ENCODE measurements at regions not wholly inside any gene's neighbourhood (a gene's known extent, or its start where the extent isn't known, plus 50 kb on each side); places are given as distances from the start of the nearest gene placed in this dataset.

DNA sequence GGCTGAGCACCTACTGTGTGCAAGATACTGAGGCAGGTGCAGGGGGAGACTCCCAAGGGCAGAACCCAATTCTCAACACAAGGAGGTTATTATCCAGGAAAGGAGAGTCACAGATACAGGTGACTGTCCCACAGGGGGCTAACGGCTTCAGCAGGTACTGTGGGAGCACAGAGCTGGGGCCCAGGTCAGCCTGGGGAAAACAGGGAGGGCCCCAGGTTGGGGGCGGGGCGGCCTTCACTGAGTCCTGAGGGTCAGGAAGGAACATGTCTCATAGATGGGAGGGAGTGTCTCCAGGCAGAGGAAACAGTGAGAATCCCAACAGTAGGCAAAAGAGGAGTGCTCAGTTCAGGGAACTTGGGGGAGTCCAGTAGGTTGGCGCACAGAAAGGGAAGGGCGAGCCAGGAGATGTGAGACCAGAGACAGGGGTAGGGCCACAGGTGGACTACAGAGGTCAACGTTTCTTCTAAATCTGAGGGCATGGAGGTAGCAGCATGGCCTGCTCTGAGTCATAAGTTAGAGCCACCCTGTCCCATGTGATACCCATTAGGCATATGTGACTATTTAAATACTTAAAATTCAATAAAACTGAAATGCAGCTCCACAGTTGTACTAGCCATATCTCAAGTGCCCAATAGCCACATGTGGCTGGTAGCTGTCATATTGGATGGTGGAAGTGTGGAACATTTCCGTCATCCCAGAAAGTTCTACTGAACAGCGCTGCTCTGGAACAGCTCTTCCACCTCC is 157.2 kb downstream of the TTC32 start:
- no peak for TF ChIP-seq POLR2A (IDR thresholded peaks at IDR 0.05)
- TF ChIP-seq, protein P1, sequence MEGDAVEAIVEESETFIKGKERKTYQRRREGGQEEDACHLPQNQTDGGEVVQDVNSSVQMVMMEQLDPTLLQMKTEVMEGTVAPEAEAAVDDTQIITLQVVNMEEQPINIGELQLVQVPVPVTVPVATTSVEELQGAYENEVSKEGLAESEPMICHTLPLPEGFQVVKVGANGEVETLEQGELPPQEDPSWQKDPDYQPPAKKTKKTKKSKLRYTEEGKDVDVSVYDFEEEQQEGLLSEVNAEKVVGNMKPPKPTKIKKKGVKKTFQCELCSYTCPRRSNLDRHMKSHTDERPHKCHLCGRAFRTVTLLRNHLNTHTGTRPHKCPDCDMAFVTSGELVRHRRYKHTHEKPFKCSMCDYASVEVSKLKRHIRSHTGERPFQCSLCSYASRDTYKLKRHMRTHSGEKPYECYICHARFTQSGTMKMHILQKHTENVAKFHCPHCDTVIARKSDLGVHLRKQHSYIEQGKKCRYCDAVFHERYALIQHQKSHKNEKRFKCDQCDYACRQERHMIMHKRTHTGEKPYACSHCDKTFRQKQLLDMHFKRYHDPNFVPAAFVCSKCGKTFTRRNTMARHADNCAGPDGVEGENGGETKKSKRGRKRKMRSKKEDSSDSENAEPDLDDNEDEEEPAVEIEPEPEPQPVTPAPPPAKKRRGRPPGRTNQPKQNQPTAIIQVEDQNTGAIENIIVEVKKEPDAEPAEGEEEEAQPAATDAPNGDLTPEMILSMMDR (IDR thresholded peaks at IDR 0.05): no peak
